ENCODE measurements at regions not wholly inside any gene's neighbourhood (a gene's known extent, or its start where the extent isn't known, plus 50 kb on each side); places are given as distances from the start of the nearest gene placed in this dataset.

DNA sequence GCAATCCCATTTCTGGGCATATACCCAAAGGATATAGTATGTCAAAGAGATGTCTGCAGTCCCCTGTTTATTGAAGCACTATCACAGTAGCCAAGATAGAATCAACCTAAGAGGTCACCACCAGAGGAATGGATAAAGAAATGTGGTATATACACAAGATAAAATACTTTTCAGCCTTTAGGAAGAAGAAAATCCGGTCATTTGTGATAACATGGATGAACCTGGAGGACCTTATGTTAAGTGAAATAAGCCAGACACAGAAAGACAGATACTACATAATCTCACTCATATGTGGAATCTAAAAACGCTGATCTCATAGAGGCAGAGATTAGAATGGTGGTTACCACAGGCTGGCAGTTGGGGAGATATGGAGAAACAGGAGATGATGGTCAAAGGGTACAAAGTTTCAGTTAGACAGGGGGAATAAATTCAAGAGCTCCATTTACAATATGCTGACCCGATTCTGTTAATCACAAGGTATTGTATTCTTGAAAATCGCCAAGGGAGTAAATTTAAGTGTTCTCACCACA lies 195.8 kb downstream of the MTHFS start:
- TF ChIP-seq, protein P1, sequence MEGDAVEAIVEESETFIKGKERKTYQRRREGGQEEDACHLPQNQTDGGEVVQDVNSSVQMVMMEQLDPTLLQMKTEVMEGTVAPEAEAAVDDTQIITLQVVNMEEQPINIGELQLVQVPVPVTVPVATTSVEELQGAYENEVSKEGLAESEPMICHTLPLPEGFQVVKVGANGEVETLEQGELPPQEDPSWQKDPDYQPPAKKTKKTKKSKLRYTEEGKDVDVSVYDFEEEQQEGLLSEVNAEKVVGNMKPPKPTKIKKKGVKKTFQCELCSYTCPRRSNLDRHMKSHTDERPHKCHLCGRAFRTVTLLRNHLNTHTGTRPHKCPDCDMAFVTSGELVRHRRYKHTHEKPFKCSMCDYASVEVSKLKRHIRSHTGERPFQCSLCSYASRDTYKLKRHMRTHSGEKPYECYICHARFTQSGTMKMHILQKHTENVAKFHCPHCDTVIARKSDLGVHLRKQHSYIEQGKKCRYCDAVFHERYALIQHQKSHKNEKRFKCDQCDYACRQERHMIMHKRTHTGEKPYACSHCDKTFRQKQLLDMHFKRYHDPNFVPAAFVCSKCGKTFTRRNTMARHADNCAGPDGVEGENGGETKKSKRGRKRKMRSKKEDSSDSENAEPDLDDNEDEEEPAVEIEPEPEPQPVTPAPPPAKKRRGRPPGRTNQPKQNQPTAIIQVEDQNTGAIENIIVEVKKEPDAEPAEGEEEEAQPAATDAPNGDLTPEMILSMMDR (IDR thresholded peaks at IDR 0.05; ENCODE audit: insufficient read depth, low read depth, low read length): no peak
- no peak for TF ChIP-seq EZH2 (IDR thresholded peaks at IDR 0.05; ENCODE audit: insufficient read depth, low read length)
